NCI-H128 (cell line): ENCODE measurements at regions not wholly inside any gene's neighbourhood (a gene's known extent, or its start where the extent isn't known, plus 50 kb on each side); places are given as distances from the start of the nearest gene placed in this dataset.

Experiments
- DNase-seq: peaks from one replicate; lab custom pipeline; 2025; ENCODE audit not compliant: unreplicated experiment; lab: John Stamatoyannopoulos, UW

GRCh38 chr11:122523846-122524805 lies 131.4 kb upstream of the UBASH3B start:
- DNase-seq: no peak

- no peak for DNase-seq
Measured at GRCh38 chr11:122521626-122522025, 133.9 kb upstream of the UBASH3B start.

DNA sequence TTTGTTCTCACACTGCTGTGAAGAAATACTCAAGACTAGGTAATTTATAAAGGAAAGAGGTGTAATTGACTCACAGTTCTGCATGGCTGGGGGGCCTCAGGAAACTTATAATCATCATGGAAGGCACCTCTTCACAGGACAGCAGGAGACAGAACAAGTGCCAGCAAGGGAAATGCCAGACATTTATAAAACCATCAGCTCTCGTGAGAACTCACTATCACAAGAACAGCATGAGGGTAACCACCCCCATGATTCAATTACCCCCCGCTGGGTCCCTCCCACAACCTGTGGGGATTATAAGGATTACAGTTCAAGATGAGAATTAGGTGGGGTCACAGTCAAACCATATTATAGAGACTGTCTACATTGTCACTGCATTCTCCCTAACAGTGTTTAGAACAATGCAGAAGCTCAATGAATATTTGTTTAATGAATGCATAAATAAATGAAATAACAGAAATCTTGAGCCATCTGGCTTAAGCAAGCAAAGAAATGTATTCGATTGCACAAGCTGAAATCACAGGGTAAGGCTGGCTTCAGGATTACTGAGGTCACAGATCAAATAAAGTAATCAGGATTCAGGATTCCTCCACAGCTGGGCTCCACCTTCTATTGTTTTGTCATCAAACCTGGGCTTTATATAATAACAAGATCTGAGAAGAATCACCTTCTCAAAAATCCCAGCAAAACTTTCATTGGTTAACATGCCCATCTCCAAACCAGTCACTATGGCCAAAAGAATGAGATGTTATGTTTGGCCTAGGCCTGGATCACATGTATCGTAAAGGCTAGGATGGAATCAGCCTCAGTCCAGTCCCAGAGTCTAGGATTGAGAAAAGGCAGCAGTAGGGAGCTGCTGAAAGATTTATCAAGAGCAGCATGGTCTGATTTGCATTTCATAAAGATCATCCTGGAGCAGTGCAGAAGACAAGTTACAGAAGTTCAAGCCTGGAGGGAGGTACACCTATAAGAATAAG lies 137.8 kb upstream of the UBASH3B start:
- no peak for DNase-seq

- DNase-seq: no peak
Measured at GRCh38 chr11:122516686-122517085, 138.8 kb upstream of the UBASH3B start.

DNA sequence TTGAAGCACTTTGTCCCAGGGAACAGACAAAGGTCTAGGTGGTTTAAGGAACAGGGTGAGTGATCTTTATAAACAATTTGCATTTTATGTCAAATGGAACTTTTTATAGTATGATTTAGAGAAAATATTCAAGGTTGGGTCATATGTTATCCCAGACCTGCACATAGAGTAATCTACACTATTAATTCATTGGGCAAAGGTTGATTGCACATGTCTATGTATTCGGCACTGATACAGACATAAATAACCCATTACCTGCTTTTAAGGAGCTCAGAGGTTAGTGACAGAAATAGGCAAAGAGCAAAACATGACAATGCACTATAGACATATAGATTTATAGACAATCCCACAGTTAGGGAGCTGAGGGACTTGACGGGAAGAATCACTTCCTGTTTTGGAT lies 141.5 kb upstream of the UBASH3B start:
- no peak for DNase-seq

GRCh38 chr11:122513328-122513727 lies 142.2 kb upstream of the UBASH3B start:
- DNase-seq: no peak

DNA sequence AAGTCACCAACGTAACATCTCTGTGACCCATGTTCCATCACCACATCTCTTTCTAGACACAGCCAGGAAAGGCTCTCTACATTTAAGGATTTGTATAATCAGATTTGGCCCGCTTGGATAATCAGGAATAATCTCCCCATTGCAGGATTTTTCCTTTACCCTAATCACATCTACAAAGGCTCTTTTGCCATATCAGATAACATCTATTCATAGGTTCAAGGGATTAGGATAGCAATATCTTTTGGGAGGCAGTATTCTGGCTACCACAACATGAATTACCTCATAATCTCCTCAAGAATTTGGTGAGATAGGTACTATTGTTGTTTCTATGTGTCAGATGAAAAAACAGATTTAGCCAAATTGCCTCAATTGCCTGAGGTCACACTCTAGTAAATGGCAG lies 142.8 kb upstream of the UBASH3B start:
- no peak for DNase-seq

DNA sequence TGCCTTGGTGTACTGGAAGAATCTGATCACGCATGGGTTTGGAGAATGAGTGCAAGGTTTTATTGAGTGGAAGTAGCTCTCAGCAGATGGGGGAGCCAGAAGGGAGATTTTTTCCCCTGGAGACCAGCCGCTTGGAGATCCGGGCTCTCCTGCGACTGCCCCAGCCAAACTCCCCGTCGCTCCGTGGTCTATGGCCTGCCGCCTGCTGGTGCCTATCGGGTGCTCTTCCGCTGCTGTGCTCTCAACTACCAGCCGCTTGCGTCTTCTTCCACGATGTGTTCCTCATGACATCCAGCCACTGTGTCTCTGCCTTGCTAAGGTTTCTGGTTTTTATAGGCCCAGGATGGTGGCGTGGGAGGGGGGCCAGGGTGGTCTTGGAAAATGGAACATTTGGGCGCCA lies 145.6 kb upstream of the UBASH3B start:
- DNase-seq: no peak

GRCh38 chr11:122509091-122509490 lies 146.4 kb upstream of the UBASH3B start:
- DNase-seq: no peak

DNA sequence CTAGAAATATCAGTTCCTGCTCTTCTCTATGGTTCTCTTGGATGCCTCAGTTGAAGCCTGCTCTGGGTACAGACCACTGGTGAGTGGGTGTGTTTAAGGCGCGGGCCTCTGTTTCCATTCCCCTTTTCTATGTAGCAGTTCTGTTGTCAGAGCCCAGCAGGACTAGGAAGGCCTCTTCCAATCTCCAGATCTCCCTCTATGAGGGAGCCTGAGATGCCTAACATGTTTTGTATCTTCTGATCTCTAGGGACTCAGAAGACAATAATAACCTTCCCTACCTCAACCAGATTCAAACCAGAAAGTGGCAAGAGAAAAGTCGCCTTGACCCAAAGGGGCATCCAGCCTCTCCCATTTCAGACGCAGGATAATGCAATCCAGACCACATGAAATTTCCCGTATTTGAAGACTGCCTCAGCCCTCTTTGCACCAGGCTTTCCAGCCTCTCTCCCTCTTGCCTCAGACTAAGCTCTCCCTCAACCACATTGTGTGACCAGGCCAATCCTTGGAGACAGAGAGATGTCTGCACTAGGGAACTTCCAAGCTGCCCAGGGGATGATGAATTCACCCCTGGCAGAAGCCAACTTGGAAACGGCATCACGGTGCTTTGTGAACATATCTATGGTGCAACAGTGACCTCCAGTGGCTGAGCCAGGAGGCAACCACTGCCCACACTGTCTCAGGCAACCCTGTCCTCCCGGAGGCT lies 150.1 kb upstream of the UBASH3B start:
- peak; percentile 22 for DNase-seq

DNA sequence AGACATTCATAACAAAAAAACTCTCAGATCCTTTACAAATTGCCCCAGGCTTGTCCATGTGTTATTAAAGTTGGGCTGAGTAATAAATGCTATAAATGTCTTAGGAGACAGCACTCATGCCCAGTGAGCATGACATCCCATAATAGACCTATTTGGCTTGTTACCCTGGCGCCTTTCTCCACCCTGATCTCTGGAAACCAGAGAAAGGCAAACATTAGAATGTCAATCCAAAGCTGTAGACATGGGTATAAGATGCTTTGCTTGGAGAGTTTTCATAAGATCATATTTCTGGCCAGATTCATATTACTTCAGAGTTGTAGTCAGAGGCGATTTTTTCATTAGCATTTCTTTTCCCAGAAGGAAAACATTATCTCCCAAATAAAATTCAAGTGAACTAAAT lies 161.3 kb upstream of the UBASH3B start:
- DNase-seq: no peak

DNA sequence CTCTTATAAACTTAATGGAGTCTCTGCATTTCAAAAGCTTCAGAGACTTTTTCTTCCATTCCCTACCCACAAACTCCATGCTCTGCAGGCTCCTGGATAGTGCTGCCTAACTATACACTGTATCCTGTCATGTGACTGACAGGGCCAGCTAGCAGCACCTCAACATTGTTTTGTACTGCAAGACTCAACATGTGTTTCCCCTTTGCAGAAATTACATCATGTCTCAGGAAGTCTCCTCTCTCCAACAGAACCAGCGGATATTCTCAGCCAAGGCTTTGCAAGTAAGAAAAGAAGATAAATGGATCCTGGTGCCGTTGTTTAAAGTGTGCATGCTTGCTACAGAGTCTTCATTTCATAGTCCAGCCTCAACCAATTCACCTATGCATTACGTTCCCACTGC lies 164.0 kb upstream of the UBASH3B start:
- no peak for DNase-seq

DNA sequence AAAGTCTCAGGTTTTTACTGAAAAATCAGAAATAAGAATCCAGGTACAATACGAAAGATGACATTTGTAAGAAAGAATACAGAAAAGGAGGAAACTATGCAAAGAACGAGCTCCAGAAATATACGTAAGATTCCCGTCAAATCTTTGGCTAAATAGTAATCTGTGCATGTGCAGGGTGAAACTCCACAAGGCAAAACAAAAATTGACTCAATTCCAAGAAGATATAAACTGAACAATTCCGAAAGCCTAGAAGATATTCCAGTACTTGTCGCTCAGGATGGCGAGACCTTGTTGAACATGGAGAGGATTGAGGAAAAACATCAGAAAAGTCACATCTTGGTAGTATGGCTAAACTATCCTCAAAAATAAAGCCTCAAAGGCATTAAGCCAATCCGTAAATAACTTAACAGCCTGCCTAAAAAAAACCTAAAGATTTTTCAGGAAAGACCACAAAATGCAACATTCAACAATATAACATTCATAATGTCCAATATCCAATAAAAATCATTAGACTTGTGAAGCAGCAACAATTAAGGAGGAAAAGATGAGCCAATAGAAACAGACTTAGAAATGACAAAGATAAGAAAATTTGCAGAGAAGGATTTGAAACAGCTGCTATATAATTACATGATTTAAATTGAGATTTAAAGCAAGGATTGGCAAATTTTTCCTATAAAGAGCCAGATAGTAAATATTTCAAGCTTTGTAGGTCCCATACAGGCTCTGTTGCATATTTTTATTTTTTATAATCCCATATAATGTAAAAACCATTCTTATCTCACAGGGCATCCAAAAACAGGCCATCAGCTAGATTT lies 166.4 kb upstream of the UBASH3B start:
- no peak for DNase-seq

DNA sequence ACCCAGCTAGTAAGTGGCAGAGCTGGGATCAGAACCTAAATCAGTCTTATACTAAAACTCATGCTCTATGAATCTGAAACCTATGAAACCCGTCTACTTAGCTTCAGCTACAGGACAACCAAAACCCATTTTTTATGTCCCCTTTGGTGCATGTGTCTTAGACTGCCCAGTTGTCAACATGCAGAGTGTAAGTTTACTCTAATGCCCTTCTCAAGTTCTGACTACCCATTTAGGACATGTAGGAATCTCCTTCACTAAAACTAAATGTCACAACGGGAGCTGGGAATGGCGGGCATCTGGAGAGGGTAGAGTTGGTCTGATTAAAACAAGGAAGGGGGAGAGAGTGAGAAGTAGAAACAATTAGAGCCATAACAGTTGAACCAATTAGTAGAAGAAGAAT lies 167.9 kb upstream of the UBASH3B start:
- DNase-seq: no peak

- no peak for DNase-seq
Measured at GRCh38 chr11:122486793-122487495, 168.6 kb upstream of the UBASH3B start.

DNA sequence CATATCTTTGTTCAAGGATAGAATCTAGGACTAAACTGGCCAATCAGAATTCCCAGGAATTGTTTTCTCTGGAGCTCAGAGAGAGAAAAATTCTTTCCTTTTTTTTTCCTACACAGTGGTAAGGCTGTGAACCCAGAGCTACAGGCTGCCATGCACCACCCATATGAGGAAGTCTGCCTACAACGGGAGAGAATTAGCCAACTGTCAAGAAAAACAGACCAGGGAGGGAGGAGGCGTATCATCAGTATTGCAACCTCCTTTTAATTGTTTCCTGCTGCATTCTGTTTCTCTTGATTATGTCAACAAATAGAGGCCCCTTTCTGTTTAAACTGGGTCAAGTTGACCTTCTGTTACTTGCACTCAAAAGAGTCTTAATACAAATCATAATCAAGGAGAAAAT lies 176.5 kb upstream of the UBASH3B start:
- DNase-seq: no peak

DNA sequence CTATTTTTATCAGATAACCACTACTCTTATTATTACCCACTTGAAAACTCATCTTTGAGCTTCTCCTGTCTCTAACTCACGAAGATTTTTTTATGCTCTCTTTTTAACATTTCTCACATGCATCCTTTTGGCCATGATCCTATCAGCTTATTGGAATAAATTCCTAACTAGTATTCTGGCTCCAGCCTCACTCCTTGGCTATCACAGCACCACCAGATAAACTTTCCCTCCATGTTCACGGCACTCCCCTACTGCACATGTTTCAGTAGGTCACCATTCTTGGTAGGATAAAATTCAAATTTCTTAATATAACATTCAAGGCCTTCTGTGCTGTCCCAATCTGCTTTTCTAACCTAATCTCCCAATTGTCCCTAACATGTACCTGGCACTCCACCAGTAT lies 186.6 kb upstream of the UBASH3B start:
- no peak for DNase-seq

DNA sequence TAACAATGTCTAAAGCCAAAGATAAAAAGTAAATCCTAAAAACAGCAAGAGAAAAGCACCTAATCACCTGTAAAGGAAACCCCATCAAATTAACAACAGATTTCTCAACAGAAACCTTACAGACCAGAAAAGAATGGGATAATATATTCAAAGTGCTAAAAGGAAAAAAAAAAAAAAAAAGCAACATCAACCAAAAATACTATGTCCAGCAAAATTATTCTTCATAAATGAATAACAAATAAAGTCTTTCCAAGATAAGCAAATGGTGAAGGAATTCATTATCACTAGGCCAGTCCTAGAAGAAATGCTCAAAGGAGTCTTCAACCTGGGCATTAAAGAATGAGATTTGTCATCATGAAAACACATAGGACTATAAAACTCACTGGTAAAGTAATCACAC lies 192.0 kb upstream of the UBASH3B start:
- no peak for DNase-seq

GRCh38 chr11:122459064-122459463 lies 196.5 kb upstream of the UBASH3B start:
- DNase-seq: no peak

DNA sequence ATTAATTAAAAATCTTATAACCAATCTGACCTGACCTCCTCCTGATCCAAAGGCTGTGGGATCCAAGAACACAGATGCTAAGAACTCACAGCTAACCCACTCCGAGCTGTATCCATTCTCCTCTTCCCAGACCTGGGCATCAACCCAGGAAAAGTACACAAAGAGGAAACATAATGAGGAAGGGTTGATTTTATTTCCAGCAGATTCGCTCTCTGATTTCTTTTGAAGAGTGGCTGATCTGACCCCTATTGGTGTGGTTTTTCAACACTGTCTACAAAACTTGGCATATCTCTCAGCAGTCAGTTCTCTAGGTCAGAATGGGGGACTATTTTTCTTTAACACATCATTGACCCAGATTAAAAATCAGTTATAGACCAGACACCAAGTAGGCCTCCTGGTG lies 201.9 kb upstream of the UBASH3B start:
- no peak for DNase-seq
